Head of caudate nucleus (tissue), 42 donors: ENCODE measurements at regions not wholly inside any gene's neighbourhood (a gene's known extent, or its start where the extent isn't known, plus 50 kb on each side); places are given as distances from the start of the nearest gene placed in this dataset.

Experiments used
- DNase-seq, 42 donors: peaks; one replicate each; pipeline versions ENCODE4 v3.0.0 to v3.0.0-alpha.2; 2020 to 2021; ENCODE audit warnings: mixed read lengths in 7 of 42
- intact Hi-C: fragments of 100-400 bp; cut with DNase I; formaldehyde crosslinking; loops from one replicate; pipeline ENCODE4 v1.15.0; 2022

GRCh38 chr1:218616681-218617080 lies 271.5 kb downstream of the TGFB2 start:
- DNase-seq: no peak
- intact Hi-C loops: no loop called here

DNA sequence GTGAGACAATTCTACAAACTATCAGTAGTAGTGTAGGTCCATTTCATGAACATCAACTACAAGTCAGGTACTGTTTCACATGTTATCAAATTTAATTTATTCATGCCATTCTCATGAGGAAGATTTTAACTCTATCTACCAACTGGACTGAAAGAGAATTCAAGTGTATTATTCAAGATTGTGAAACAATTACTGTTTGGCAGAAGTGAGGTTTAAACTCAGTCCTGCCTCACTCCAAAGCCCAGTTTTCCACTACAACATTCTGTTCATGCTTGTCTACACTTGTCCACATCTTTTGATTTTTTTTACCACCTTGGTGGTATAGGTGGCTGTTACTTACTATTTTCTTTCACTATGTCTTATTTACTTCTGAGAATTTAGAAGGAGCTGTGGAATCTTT lies 272.9 kb downstream of the TGFB2 start:
- DNase-seq: no peak
- intact Hi-C loops: no loop called here

- DNase-seq: no peak
- intact Hi-C loops: no loop called here
Measured at GRCh38 chr1:218620956-218621355, 275.8 kb downstream of the TGFB2 start.

DNA sequence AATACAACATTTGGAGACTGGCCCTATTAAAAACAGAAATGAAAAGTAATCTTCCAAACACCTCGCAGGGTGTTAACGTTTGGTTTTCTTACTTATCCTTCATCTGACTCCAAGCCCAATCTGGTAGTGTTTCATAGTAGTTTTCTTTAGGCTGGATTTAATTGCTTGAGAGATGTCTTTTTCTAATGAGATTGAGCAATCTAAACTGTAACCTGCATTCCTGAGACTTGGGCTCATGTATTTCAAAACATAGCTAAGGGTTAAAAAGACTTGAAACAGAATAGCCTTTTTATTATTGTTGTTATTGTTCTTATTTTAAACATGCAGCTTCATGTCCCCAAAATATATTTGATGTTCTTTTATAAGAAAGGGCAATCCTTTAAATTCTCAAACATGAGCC lies 278.9 kb downstream of the TGFB2 start:
- intact Hi-C loops: no loop called here
- no peak for DNase-seq

GRCh38 chr1:218625393-218625792 lies 280.3 kb downstream of the TGFB2 start:
- DNase-seq: no peak
- intact Hi-C loops: no loop called here

- DNase-seq: no peak
Measured at GRCh38 chr1:218633238-218633988, 288.3 kb downstream of the TGFB2 start.

DNA sequence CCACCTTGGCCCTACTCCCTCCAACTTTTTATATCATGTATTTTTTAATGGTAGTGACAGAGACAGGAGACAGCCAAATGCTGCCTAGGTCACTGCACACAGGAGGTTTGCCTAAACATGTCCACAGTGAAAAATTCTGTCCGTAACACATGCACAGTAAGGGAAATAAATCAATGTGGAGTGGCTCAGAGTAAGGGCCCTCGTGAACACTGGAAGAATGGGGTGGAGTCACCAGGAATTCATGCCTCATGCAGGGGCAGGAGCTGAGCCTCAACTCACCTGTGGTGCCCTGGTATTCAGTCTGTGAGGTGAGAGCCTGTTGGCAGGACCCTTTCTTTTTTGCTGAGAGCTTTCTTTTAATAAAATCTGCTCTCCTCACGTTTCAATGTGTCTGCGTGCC lies 289.1 kb downstream of the TGFB2 start:
- intact Hi-C loops: no loop called here

More at GRCh38 chr1:218633238-218633988, 288.3 kb downstream of the TGFB2 start:
- intact Hi-C loops: no loop called here

DNA sequence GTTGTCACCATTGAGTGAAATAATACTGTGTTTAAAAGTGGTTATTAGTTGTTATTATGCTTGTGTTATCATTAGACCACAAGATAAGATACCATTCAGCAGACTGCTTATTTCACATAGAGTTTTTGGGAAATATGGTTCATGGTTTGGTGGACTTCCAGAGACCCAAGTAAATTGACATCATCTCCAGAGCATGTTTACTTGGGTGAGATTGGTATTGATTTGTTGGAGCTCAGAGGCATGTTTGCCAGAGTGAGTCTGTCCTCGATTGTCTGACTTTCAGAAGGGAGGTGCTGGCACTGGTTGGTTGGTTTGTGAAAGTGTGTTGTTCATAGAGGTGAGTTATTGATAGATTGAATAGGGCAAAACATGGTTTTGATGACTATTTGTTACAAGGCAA lies 291.4 kb downstream of the TGFB2 start:
- no peak for DNase-seq
- intact Hi-C loops: no loop called here

More for the DNA sequence above, 289.1 kb downstream of the TGFB2 start:
- DNase-seq: no peak

DNA sequence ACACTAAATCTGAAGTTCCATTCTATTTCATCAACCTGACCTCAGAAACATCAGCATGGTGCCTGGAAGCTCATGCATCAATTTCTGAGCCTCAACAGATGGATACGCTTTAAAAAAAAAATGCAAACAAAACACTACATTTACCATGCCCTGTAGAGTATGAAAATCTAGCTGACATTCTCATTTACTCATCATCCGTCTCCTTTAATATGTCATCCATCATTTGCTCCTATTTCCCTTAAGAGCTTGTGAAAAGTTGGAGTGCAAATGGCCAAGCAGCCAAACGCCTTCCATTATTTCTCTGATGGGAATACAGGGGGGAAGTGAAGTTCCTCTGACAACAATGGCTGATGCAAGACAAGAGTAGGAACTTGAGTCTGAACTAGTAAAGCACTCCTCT lies 295.0 kb downstream of the TGFB2 start:
- no peak for DNase-seq
- intact Hi-C loops: no loop called here

DNA sequence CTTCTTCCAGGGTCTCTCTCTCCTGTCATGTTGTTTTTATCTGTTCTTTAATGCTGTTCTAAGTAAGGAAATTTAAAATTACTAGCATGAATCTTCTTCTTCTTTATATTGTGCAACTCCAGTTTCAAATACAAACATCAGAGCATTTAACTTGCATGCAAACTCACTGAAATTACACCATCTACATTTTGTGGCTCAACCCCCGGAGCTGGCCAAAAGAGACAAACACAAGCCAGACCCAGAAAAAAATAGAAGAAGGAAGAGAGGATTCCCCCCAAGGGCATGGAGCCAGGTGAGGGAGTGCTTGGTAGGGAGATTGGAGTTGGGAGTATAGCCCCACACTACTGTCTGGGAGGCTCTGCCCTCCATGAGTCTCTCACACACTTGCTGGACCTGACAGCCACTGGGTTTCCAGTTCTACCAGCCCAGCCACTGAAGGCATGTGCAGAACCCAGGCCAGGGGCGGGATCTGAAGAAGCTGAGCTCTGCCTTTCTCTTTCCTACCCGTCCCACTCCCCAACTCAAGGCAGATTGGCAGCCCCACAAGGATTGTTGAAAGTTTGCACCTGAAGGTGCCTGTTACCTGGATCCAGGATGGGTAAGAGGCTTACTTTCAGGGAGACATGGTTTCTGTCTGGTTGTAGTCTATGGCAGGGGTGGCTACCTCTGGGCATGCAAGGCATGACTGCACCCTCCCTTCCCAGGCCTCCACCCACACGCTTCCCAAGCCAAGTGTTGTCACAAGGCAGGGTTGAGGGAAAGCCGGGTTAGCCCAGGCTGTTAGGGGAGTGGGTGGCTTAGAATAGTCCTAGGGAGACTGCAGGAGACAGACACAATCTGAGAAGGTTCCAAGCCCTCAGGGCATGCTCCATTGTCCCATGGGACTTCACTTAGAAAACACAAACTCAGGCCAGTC lies 297.2 kb downstream of the TGFB2 start:
- DNase-seq: no peak
- intact Hi-C loops: no loop called here

DNA sequence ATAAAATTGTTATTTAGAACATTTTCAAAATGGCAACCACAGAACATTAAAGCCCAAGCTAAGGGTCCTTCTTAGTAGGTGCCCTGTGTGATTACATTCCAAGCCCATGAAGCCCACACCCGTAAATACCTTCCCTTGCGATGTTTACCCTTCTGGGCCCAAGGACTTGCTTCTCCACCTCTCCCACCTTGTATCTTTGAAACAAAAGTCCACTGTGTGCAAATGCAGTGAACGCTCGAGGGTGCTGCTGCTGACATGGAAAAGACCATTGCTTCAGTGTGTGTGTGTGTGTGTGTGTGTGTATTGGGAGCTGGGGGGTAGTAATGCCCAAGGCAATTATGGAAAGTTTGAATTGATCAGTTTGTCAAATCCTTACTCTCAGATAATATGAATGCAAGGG lies 298.1 kb downstream of the TGFB2 start:
- DNase-seq: no peak
- intact Hi-C loops: no loop called here

GRCh38 chr1:218643926-218644325 lies 298.8 kb downstream of the TGFB2 start:
- intact Hi-C loops: no loop called here
- no peak for DNase-seq

DNA sequence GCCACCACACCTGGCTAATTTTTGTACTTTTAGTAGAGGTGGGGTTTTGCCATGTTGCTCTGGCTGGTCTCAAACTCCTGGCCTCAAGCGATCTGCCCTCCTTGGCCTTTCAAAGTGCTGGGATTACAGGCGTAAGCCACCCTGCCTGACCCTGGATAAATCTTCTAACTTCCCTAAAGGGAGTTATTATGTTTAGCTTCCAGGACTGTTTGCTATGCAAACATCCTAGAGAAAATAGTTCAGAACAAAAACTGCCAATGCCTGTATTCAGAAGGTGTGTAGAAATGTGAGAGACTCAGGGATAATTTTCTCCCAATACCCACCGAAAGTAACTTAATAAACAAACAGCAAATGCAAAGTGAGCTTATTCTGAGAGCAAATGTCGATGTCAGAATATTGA lies 301.2 kb downstream of the TGFB2 start:
- intact Hi-C loops: no loop called here

GRCh38 chr1:218656301-218657037 lies 311.3 kb downstream of the TGFB2 start:
- peak in 3 of 42 donors; percentile 20 to 52 (median 21) for DNase-seq
- intact Hi-C loops: no loop called here

More for the DNA sequence above, 301.2 kb downstream of the TGFB2 start:
- no peak for DNase-seq

GRCh38 chr1:218658269-218658668 lies 313.1 kb downstream of the TGFB2 start:
- no peak for DNase-seq
- intact Hi-C loops: no loop called here

DNA sequence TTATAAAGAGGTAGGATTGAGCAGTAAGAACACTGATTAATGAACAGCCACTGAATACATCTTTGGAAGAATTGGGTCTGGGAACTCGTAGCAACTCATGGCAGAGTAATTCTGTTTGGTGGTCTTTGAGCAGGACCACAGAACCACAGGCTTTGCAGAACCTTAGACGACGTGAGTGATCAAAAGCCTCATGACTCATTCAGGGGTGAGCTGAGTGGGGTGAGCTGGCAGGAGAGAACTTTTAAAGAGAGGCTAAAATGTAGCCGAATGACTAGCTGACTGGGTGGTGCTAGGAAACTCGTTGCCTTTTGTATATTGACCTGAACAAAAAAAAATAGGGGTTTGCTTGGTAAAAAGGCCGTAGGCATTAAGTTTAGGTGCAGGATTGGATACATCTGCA lies 313.8 kb downstream of the TGFB2 start:
- DNase-seq: no peak
- intact Hi-C loops: no loop called here

GRCh38 chr1:218659911-218660677 lies 315.0 kb downstream of the TGFB2 start:
- no peak for DNase-seq
- intact Hi-C loops: no loop called here

GRCh38 chr1:218660678-218661053 lies 315.5 kb downstream of the TGFB2 start:
- intact Hi-C loops: no loop called here
- no peak for DNase-seq

DNA sequence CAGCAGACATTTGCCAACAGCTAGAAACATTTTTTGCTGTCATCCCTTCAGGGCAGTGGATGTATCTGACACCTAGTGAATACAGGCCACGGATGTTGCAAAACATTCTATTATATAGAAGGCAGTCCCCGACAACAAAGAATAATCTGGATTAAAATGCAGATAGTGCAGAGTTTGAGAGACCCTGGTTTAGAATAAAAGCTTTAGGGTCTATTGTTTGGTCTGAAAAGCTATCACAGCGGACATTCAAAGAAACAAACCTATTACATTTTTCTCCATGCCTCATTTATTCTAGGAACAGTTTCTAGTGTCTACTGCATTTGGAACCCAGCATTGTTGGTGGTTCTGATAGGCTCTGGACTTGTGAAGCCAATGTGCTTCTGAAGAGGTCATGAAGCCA lies 316.3 kb downstream of the TGFB2 start:
- no peak for DNase-seq
- intact Hi-C loops: no loop called here
